NT2/D1 (cell line): ENCODE measurements at regions not wholly inside any gene's neighbourhood (a gene's known extent, or its start where the extent isn't known, plus 50 kb on each side); places are given as distances from the start of the nearest gene placed in this dataset.

Source experiments
- DNase-seq: peaks from one replicate; pipeline ENCODE4 v3.0.0-alpha.2; 2011; ENCODE audit warnings: low read depth, low spot score
- H3K27me3 ChIP-seq: 2 replicates; pipeline ENCODE4 v1.6.0; 2011; ENCODE audit warnings: mild to moderate bottlenecking; ENCODE audit not compliant: insufficient read length, insufficient read depth
- H3K36me3 ChIP-seq: 2 replicates; pipeline ENCODE4 v1.6.1; 2011; ENCODE audit warnings: mild to moderate bottlenecking, low read length, mixed read lengths; ENCODE audit not compliant: insufficient read depth, insufficient read length
- H3K4me1 ChIP-seq: 2 replicates; pipeline ENCODE4 v1.5.1; 2011; ENCODE audit not compliant: insufficient read depth, insufficient read length
- H3K4me3 ChIP-seq: 2 replicates; pipeline ENCODE4 v1.5.1; 2011; ENCODE audit warnings: low read depth; ENCODE audit not compliant: insufficient read length
- H3K9ac ChIP-seq: 2 replicates; pipeline ENCODE4 v1.6.0; 2011; ENCODE audit warnings: low read depth; ENCODE audit not compliant: insufficient read length
- H3K9me3 ChIP-seq: 2 replicates; pipeline ENCODE4 v1.5.1; 2011; ENCODE audit warnings: mild to moderate bottlenecking, low read length; ENCODE audit not compliant: insufficient read depth
- SUZ12 ChIP-seq: IDR thresholded peaks from 2 replicates; pipeline ENCODE4 v1.6.1; 2011; ENCODE audit not compliant: insufficient read length, insufficient read depth; ENCODE audit errors: extremely low read depth
- YY1 ChIP-seq: IDR thresholded peaks from 2 replicates; pipeline ENCODE4 v1.6.1; 2011; ENCODE audit not compliant: insufficient read length, insufficient read depth
- ZNF274 ChIP-seq: IDR thresholded peaks from 2 replicates; pipeline ENCODE4 v1.6.1; 2011; ENCODE audit warnings: mild to moderate bottlenecking, low read depth, low read length

GRCh38 chr5:135279328-135279727 lies 119.7 kb downstream of the MACROH2A1 start:
- no peaks in the 10 kb centered on the region for H3K36me3 ChIP-seq
- H3K9ac ChIP-seq = no peak overlapping the region
- no peak for TF ChIP-seq YY1
- no peak for TF ChIP-seq SUZ12
- no peak for TF ChIP-seq ZNF274
- no peaks in the 10 kb centered on the region for H3K4me1 ChIP-seq
- H3K9me3 ChIP-seq = no peaks in the 10 kb centered on the region
- H3K4me3 ChIP-seq = no peak overlapping the region
- DNase-seq = no peak
- no peaks in the 10 kb centered on the region for H3K27me3 ChIP-seq

DNA sequence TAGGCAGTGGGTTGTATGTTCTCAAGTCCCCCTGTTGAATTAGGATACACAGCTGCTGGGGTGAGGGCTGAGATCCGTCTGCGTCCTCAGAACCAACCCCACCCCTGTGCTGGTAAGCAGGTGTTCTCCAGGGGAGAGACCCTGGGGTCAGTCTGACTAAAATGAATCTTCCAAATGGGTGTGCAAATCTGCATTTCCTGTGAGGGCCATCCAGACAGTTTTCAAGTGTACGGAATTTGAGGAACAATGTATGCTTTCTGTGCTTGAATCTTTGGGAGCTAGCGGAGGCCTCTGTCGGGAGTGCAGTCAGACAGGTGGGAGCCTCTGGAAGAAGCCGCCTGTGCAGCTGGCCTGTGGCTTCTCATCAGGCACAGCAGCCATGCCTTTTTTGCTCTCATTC lies 122.9 kb downstream of the MACROH2A1 start:
- no peaks in the 10 kb centered on the region for H3K36me3 ChIP-seq
- H3K27me3 ChIP-seq = no peaks in the 10 kb centered on the region
- no peak overlapping the region for H3K9ac ChIP-seq
- no peak for TF ChIP-seq YY1
- TF ChIP-seq ZNF274 = no peak
- TF ChIP-seq SUZ12 = no peak
- no peaks in the 10 kb centered on the region for H3K9me3 ChIP-seq
- H3K4me1 ChIP-seq = peaks cover 4% of the 10 kb centered on the region
- DNase-seq = no peak
- H3K4me3 ChIP-seq = no peak overlapping the region

DNA sequence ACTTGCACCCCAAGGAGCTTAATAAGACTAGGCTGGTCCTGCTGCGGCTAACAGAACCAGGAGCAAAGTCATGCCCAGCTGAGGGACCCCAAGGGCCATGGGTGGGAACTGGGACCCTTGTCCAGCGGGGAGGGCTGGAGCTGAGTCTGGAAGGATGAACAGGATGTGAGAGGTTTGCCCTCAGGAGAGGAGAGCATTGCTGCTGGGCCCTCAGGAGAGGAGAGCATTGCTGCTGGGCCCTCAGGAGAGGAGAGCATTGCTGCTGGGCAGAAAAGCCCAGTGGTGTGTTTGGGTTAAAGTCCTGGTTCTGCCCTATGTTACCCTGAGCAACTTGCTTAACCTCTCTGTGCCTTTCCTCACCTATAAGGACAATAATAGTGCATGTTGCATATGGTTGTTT lies 125.8 kb downstream of the MACROH2A1 start:
- H3K4me3 ChIP-seq = no peak overlapping the region
- DNase-seq = no peak
- H3K27me3 ChIP-seq = no peaks in the 10 kb centered on the region
- TF ChIP-seq ZNF274 (no peak), SUZ12 (no peak)
- no peaks in the 10 kb centered on the region for H3K9me3 ChIP-seq
- H3K9ac ChIP-seq = no peak overlapping the region
- H3K36me3 ChIP-seq = no peaks in the 10 kb centered on the region
- peaks cover 4% of the 10 kb centered on the region for H3K4me1 ChIP-seq

DNA sequence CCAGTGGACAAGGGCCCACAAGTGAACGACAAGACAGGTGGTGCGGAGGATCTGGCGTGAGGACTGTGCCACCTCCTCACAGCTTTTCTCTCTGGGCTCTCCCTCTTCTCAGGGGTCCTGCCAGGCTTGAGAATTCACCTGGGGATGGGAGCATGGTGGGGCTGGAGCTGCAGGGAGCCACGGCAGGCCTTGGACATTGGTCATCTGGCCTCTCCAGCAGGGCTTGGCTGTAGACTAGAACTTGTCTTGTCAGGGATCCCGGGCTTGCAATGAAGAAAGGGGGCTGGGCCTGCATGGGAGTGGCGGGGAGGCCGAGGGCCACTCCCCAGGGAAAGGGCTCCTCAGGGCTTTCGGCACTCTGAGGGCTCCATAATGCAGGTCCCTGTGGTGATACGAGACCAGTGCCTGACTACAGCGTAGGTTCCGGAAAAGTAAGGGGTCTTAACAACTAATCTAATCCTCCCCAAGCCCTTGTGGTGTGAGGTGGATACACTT lies 126.7 kb downstream of the MACROH2A1 start:
- Histone ChIP-seq H3K27me3 (no peaks in the 10 kb centered on the region), H3K36me3 (no peaks in the 10 kb centered on the region), H3K9ac (no peak overlapping the region), H3K4me1 (peaks cover 4% of the 10 kb centered on the region), H3K4me3 (no peak overlapping the region), H3K9me3 (no peaks in the 10 kb centered on the region)
- DNase-seq = no peak
- no peak for TF ChIP-seq SUZ12
- TF ChIP-seq YY1 = no peak
- TF ChIP-seq ZNF274 = no peak

GRCh38 chr5:135271533-135272310 lies 127.3 kb downstream of the MACROH2A1 start:
- DNase-seq = no peak
- H3K9ac ChIP-seq = no peak overlapping the region

DNA sequence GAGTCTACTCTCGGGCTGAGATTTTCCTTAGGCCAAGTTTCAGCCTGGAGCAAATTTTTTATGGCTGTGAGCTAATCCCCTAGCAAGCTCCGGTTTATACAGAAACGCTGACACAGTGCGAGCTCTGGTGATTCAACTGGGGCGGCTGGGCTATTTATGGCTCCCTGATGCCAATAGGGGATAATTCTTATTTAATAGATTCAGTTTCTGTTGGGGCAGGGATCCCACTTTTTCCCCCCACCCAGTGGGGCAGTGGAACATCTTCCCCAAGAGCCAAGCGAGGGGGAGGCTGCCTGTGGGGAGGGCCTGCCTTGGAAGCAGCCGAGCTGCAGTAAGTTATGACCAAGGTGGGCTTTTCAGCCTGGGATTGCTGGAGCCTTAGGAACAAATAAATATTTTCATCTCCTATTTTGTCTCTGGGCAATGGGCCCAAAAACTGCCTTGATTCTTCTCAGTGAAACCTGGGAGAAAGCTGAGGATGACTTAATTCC lies 129.1 kb downstream of the MACROH2A1 start:
- Histone ChIP-seq H3K27me3 (no peaks in the 10 kb centered on the region), H3K9me3 (no peaks in the 10 kb centered on the region), H3K36me3 (no peaks in the 10 kb centered on the region), H3K4me3 (no peak overlapping the region), H3K4me1 (peaks cover 4% of the 10 kb centered on the region), H3K9ac (no peak overlapping the region)
- TF ChIP-seq YY1 (no peak), SUZ12 (no peak), ZNF274 (no peak)
- no peak for DNase-seq

More at GRCh38 chr5:135271533-135272310, 127.3 kb downstream of the MACROH2A1 start:
- no peaks in the 10 kb centered on the region for H3K27me3 ChIP-seq
- H3K4me3 ChIP-seq = no peak overlapping the region
- H3K4me1 ChIP-seq = peaks cover 4% of the 10 kb centered on the region
- H3K36me3 ChIP-seq = no peaks in the 10 kb centered on the region
- TF ChIP-seq SUZ12 (no peak), YY1 (no peak), ZNF274 (no peak)
- no peaks in the 10 kb centered on the region for H3K9me3 ChIP-seq

GRCh38 chr5:135269199-135269598 lies 129.8 kb downstream of the MACROH2A1 start:
- H3K9ac ChIP-seq = no peak overlapping the region
- TF ChIP-seq SUZ12 (no peak), ZNF274 (no peak)
- H3K36me3 ChIP-seq = no peaks in the 10 kb centered on the region
- no peaks in the 10 kb centered on the region for H3K9me3 ChIP-seq
- H3K4me1 ChIP-seq = peaks cover 4% of the 10 kb centered on the region
- H3K27me3 ChIP-seq = no peaks in the 10 kb centered on the region
- DNase-seq = no peak
- H3K4me3 ChIP-seq = no peak overlapping the region
